IPS-18c (cell line): ENCODE measurements at regions not wholly inside any gene's neighbourhood (a gene's known extent, or its start where the extent isn't known, plus 50 kb on each side); places are given as distances from the start of the nearest gene placed in this dataset.

Experiments
- H3K4me3 ChIP-seq: 2 replicates; pipeline ENCODE4 v1.7.0; 2013; ENCODE audit warnings: low read depth, mild to moderate bottlenecking, low read length, moderate library complexity; ENCODE audit not compliant: insufficient read depth
- H3K9me3 ChIP-seq: one replicate; pipeline ENCODE4 v1.6.1; 2013; ENCODE audit warnings: mild to moderate bottlenecking, low read length, moderate library complexity; ENCODE audit not compliant: control insufficient read depth, insufficient read depth

DNA sequence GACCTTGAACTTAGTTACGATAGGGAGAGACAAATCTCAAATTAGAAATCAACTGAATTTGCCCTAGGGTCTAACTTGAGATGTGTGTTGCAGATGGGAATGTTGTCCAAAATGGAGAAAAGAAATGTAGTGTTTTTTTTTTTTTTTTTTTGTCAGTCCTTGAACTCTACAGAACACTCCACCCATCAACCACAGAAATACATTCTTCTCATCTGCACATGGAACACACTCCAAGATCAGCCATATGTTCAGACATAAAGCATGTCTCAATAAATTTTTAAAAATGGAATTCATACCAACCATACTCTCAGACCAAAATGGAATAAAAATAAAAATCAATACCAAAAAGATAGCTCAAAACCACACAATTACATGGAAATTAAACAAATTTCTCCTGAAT, 526.5 kb downstream of the FBXO15 start:
- H3K4me3 ChIP-seq = no peak overlapping the region
- H3K9me3 ChIP-seq = no peaks in the 10 kb centered on the region

DNA sequence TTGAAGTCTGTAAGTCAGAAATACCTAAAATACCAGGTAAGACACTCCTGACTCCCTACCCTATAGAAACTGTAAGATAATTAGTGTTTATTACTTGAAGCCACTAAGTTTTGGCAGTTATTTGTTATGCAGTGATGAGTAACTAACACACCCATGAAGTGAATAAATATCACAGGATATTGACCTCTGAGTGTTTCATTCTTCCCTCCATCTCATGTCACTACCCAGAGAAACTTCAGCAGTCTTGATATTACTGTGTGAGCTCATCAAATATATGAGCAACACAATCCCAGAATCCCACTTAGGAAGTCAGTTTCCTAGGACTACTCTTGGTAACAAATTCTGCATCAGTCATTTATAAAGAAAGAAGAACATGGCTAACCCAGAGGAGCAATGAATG, 529.7 kb downstream of the FBXO15 start:
- no peaks in the 10 kb centered on the region for H3K9me3 ChIP-seq
- no peak overlapping the region for H3K4me3 ChIP-seq

DNA sequence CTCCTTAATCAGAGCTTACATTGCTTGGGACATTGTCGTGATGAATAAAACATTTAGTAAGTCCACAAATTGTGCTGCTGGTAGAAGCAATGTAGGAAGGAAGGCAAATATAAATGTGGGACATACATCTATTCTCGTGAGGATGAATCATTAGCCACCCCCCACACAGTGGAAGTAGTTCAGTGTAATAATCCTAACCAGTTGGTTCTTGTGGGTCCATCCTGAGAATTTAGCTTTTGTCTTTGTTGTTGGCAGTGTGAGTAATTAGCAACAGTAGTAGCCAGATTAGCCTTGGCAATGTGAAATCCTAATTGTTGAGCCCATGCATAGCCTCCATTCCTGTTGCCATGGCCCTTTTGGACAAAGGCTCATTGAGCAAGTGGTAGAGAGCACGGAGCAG, 532.1 kb downstream of the FBXO15 start:
- H3K4me3 ChIP-seq = no peak overlapping the region
- no peaks in the 10 kb centered on the region for H3K9me3 ChIP-seq

DNA sequence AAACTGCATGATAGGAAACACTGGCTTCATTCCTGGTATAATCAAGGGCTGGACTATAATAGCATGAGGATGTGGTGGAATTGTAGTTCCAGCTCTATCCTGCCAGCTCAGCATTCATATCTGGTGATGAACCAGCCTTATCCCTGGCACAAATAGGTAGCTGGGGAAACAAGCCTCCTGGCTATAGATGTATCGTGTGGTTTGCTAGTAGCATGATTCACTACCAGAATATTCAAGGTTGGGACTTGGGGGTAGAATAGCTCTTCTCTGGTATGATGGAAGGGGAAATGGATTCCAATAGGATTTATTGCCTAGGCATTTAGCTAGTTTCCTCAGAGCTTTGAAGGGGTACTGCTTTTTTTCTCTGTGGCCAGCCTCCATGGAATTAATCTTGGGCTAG, 532.8 kb downstream of the FBXO15 start:
- Histone ChIP-seq H3K9me3 (no peaks in the 10 kb centered on the region), H3K4me3 (no peak overlapping the region)

DNA sequence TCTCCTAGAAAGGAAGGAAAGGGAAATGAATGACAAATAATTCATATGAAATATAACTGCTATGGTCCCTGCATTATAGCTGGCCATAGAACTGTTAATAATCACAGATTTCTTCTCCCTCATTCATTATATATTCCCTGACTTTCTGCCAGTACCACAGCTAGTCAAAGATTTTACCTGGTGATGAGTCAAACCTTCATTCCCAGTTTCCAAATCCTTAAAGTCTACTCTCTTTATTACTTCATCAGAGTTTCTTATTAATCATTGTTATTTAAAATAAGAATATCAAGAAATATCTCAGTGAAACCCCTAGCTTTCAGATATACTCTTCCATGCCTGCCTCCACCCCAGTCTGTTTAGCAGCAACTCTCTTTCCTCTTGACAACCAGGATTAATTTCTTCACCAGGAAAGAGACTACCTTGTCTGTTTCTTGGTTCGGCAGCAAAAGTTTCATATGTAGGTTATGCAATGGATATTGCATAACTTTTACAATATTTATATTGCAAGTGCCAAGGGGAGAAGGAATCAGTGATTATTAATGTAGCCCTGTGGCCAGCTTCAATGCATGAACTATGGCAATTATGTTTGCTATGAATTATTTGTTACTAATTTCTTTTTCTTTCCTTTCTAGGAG, 533.8 kb downstream of the FBXO15 start:
- Histone ChIP-seq H3K9me3 (no peaks in the 10 kb centered on the region), H3K4me3 (no peak overlapping the region)

DNA sequence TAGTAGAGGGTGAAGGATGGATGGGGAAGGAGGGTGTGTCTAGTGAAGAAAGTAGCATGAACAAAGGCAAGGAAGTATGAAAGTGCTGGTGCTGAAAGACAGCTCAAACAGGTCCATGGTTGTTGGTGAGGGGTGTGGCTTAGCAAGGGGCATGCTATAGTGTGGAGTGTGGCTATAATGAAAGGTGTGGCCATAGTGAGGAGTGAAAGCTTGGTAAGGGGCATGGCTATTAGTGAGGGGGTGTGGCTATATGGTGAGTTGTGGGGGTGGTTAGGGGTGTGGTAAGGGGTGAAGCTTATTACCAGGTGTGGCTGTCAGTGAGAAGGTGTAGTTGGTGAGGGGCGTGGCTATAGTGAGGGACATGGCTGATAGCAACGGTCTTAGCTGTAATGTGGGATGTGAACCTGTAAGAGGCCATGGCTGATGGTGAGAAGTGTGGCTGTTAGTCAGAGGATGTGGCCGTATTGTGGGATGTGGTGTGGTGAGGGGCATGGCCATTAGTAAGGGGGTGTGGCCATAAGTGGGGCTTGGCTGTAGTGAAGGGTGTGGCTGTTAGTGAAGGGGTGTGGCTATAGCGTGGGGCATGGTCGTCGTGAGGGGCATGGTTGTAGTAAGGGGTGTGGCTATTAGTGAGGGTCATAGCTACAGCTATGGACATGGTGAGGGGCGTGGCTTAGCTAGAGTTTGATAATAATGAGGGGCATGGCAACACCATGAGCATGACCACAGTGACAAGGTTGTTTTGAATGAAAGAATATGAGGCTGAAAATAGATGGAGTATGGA, 549.6 kb downstream of the FBXO15 start:
- Histone ChIP-seq H3K4me3 (no peak overlapping the region), H3K9me3 (no peaks in the 10 kb centered on the region)

DNA sequence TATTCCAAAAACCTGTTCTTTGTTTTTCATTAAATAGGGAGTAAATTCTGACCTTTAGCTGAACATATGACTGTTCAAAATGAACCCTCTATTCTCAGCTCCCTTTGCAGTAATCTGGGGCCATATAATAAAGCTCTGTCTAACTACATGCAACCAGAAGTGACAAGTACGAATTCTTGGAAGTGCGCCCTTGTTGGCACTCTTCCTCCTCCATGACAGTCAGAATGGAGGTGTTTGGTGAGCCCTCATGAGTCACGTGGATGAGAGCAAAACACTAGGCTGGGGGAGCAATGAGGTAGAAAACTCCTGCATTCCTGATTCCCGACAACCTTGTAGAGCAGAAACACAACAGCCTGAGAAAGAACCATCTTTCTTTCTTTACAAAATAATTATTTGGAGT, 552.9 kb downstream of the FBXO15 start:
- Histone ChIP-seq H3K9me3 (no peaks in the 10 kb centered on the region), H3K4me3 (no peak overlapping the region)

DNA sequence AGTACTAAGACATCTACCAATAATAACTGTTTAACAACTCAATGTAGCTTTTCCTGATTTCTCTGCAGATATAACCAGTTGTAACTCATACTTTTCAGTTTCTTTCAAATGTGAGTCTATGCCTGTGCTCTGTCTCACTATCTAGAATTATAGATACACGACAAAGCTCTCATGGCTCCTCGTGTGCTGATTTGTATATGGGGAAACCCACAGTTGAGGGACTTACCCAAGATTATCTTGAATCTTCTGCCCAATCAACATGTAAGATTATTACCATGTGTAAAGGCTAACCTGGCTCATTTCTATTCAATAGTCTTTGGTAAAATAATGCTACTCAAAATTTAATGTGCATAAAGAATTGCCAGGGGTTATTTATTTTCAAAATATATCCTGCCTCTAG, 554.4 kb downstream of the FBXO15 start:
- H3K4me3 ChIP-seq = no peak overlapping the region
- no peaks in the 10 kb centered on the region for H3K9me3 ChIP-seq

DNA sequence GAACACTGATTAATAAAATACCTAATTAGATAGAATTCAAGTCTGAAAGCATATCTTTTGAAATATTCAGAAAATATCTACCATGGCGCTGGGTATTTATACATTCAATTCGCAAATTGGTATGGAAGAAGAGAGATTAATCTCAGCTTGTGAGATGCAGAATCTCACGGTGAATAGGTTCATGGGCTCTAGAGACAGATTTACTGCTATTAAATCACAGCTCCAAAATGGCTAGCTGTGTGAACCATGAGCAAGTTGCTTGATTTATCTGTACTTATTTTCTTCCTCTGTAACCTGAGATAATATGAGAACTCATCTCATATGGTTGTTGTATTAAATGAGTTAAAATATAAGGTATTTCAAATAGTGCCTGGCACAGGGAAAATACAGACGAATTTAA, 556.7 kb downstream of the FBXO15 start:
- H3K9me3 ChIP-seq = no peaks in the 10 kb centered on the region
- H3K4me3 ChIP-seq = no peak overlapping the region

DNA sequence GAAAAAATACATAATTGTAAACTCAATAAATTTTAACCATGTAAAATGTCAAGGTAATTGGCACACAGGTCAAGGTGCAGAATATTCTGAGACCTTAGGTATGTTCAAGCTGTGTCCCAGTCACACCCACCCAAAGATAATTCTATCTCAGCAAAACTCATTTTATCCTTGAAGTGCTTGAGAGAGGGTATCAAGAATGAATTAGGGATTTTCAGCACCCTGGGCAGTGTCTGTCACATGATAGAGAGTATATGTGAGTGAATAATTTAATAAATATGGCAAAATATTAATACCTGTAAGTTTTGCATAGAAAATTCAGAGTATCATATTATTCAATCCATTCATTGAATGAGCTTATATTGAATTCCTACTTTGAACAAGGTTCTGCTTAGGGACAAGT, 567.9 kb downstream of the FBXO15 start:
- Histone ChIP-seq H3K9me3 (no peaks in the 10 kb centered on the region), H3K4me3 (no peak overlapping the region)

DNA sequence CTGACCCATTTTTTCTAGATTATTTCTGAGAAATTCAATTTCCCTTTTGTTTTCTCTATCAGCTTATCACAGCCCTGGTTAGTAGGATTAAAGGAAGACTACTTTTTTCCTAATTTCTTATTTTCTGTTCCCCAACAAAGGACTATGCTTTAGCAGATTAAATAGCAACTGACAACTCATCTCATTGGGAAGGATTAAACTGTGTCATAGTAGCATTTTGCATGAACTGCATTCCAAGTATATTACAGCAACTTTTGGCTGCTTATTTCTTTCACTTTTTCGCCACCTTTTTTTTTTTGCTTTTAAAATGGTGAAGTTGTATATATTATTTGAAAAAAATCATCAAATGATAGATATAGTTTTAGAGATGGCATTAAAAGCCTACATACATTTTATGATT, 570.3 kb downstream of the FBXO15 start:
- H3K9me3 ChIP-seq = no peaks in the 10 kb centered on the region
- no peak overlapping the region for H3K4me3 ChIP-seq

DNA sequence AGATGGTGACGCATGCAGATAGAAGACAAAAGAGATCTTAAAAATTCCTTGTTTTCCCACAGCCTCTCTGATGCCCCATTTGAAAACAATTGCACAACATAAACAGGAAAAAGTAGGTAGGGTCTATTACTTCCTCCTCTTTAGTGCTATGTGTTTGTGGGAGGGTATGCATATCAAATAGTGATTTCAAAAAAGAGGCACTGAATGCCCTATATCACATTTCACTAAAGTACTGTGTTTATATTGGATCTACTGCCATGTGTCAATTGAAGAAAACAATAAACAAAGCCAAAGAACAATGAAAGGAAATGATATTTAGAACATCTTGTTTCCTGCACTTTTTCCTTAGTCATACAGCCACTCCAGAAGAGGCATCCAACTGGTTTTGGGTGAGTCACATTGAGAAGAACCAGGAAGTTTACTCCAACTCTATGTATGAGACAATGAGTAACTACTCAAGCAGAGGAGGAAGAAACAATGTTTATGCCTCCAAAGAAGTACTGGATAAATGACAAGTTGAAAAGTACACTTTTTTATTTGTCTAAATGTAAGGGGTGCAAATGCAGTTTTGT, 583.6 kb downstream of the FBXO15 start:
- H3K4me3 ChIP-seq = no peak overlapping the region
- no peaks in the 10 kb centered on the region for H3K9me3 ChIP-seq

DNA sequence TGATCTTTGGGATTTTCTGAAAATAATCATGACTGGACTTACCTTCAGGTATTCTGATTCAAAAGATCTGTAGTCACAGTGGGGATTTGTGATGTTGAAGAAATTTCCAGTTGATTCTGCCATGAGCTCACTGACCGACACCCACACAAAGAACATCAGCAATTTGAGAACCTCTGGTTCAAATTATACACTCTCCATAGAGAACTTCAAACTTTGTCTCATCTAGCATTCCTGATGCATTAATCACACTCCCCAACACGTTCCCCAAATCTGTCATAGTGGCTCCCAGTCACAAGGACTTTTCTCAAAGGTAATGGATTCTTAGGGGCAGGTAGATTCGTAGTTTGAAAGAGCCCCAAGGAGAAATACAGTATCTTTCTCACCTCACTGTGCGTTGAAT, 584.3 kb downstream of the FBXO15 start:
- Histone ChIP-seq H3K9me3 (no peaks in the 10 kb centered on the region), H3K4me3 (no peak overlapping the region)

DNA sequence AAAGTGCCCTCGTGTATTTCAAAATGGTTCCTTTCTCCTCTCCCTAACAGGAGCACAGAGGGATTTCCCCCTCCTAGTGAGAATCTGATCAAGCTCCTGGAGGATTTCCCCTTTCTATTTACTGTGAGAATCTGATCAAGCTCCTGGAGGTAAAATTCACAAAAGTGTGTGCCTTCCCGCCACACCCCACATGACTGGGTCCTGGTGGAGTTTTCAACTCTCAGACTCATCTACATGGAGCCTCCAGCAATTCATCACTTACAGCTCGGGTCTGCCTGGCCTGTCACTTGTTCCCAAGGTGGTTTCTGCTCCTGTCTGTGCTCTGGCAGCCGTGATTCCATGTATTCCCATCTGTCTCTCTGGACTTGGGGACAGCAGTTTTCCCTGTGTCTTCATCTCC, 590.7 kb downstream of the FBXO15 start:
- no peak overlapping the region for H3K4me3 ChIP-seq

DNA sequence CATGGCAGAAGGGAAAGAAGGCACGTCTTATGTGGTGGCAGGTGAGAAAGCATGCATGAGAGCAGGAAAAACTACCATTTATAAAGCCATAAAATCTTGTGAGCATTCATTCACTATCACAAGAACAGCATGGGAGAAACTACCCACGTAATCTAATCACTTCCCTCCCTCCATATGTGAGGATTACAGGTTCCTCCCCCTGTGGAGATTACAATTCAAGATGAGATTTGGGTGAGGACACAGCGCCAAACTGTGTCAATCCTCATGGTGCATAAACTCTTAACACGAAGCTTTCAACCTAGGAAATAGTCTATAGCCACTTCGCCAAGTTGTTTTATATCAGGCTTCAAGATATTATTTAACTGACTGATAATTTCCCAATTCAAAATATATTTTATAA, 595.5 kb downstream of the FBXO15 start:
- no peak overlapping the region for H3K4me3 ChIP-seq
- no peaks in the 10 kb centered on the region for H3K9me3 ChIP-seq

More for the DNA sequence above, 590.7 kb downstream of the FBXO15 start:
- H3K9me3 ChIP-seq = no peaks in the 10 kb centered on the region

DNA sequence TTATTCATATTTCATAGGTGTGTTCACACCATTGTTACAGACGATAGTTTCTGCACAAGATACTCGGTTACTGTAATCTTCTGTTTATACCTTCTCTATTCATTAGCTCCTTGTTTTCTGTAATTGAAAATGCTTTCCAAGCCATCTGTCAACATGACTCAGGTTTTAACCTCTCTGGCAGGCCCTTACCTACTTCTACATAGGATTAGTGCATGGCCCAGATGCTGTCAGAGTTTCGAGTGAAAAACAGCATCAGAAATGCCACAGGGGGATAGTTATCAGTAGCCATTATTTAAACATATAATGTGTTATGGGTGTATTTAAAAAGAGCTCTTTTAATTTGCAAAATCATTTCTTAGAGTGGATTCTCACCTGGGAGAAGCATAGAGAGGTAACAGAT, 596.4 kb downstream of the FBXO15 start:
- no peak overlapping the region for H3K4me3 ChIP-seq
- no peaks in the 10 kb centered on the region for H3K9me3 ChIP-seq

DNA sequence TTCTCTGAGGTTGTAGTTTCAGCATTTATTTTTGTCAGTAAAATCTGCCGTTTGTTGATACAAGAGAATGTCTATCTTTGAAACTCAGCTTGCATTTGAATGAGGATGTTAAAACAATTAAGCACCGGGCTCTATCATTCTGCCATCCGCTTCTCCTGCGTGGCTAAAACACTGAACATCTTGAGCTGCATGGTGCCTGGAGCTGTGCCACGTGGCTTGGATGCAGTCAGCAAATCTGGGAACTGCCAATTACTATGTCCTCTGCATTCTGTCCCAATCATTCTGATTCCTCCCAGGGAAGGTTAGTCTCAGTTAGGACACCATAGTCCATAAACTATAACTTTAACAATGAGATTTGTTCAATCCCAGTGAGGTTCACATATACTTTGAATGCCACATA, 598.4 kb downstream of the FBXO15 start:
- Histone ChIP-seq H3K4me3 (no peak overlapping the region), H3K9me3 (no peaks in the 10 kb centered on the region)

DNA sequence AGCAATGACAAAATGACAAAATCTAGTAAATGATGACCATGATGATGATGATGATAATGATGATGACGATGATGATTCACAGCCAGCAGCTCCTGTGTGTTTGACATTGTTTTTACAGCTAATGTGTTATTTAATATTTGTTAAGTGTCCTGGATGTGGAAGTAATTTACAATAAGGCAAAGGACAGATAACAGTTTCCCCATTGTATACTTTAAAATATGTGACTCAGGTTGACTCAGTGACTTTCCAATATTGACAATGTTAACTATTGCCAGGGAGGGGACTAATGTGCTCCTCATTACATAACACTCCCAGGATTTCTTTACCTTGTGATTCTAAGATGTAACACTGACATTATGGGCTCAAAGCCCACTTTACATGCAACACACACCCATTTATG, 602.2 kb downstream of the FBXO15 start:
- Histone ChIP-seq H3K4me3 (no peak overlapping the region), H3K9me3 (no peaks in the 10 kb centered on the region)
